ENCODE measurements at regions not wholly inside any gene's neighbourhood (a gene's known extent, or its start where the extent isn't known, plus 50 kb on each side); places are given as distances from the start of the nearest gene placed in this dataset.

- no peak for DNase-seq (ENCODE audit: low read depth, low spot score)
- H3K27ac ChIP-seq, result no peak overlapping the region
- H3K36me3 ChIP-seq (ENCODE audit: insufficient read depth, low read length), result no peaks in the 10 kb centered on the region
- H3K4me3 ChIP-seq, result no peak overlapping the region
- no peak overlapping the region for H3K9ac ChIP-seq (ENCODE audit: insufficient read length)
- TF ChIP-seq FOXP2 (optimal IDR thresholded peaks at IDR 0.05; ENCODE audit: control extremely low read depth, extremely low read length, insufficient read depth) (no peak), EZH2 (IDR thresholded peaks at IDR 0.05) (no peak), POLR2AphosphoS5 (IDR thresholded peaks at IDR 0.05; ENCODE audit: borderline replicate concordance, low read depth, low read length) (no peak)
- H3K9me3 ChIP-seq (ENCODE audit: low read depth, low read length), result no peaks in the 10 kb centered on the region; the same call in 1 of the 2 replicates
These were observed 467.1 kb downstream of the NAF1 start for GRCh38 chr4:162699629-162700028.

- Histone ChIP-seq H3K4me3 (no peak overlapping the region), H3K36me3 (ENCODE audit: insufficient read depth, low read length) (no peaks in the 10 kb centered on the region), H3K27ac (no peak overlapping the region), H3K9me3 (ENCODE audit: low read depth, low read length) (no peaks in the 10 kb centered on the region; the same call in 1 of the 2 replicates), H3K9ac (ENCODE audit: insufficient read length) (no peak overlapping the region)
- TF ChIP-seq POLR2AphosphoS5 (IDR thresholded peaks at IDR 0.05; ENCODE audit: borderline replicate concordance, low read depth, low read length) (no peak), FOXP2 (optimal IDR thresholded peaks at IDR 0.05; ENCODE audit: control extremely low read depth, extremely low read length, insufficient read depth) (no peak), EZH2 (IDR thresholded peaks at IDR 0.05) (no peak)
- no peak for DNase-seq (ENCODE audit: low read depth, low spot score)
These were observed 481.3 kb downstream of the NAF1 start for GRCh38 chr4:162685410-162685809.

GRCh38 chr4:162684998-162685397 is 481.7 kb downstream of the NAF1 start:
- H3K36me3 ChIP-seq (ENCODE audit: insufficient read depth, low read length), result no peaks in the 10 kb centered on the region
- no peaks in the 10 kb centered on the region; the same call in 1 of the 2 replicates for H3K9me3 ChIP-seq (ENCODE audit: low read depth, low read length)
- DNase-seq (ENCODE audit: low read depth, low spot score), result no peak
- H3K4me3 ChIP-seq, result no peak overlapping the region
- TF ChIP-seq FOXP2 (optimal IDR thresholded peaks at IDR 0.05; ENCODE audit: control extremely low read depth, extremely low read length, insufficient read depth), result no peak
- TF ChIP-seq EZH2 (IDR thresholded peaks at IDR 0.05), result no peak
- no peak for TF ChIP-seq POLR2AphosphoS5 (IDR thresholded peaks at IDR 0.05; ENCODE audit: borderline replicate concordance, low read depth, low read length)
- H3K9ac ChIP-seq (ENCODE audit: insufficient read length), result no peak overlapping the region
- no peak overlapping the region for H3K27ac ChIP-seq

DNA sequence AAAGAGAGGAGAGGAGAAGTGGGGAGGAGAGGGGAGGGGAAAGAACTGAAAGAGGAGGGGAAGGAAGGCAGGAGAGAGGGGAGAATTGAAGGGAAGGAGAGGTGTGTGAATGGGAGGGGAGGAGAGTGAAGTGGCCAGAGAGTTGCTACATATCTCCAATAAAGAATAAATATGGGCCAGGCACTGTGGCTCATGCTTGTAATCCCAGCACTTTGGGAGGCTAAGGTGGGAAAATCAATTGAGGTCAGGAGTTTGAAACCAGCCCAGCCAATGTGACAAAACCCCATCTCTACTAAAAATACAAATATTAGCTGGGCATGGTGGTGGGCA is 482.4 kb downstream of the NAF1 start:
- DNase-seq (ENCODE audit: low read depth, low spot score), result no peak
- Histone ChIP-seq H3K9me3 (ENCODE audit: low read depth, low read length) (no peaks in the 10 kb centered on the region; the same call in 1 of the 2 replicates), H3K4me3 (no peak overlapping the region), H3K27ac (no peak overlapping the region), H3K36me3 (ENCODE audit: insufficient read depth, low read length) (no peaks in the 10 kb centered on the region), H3K9ac (ENCODE audit: insufficient read length) (no peak overlapping the region)
- no peak for TF ChIP-seq EZH2 (IDR thresholded peaks at IDR 0.05)
- no peak for TF ChIP-seq POLR2AphosphoS5 (IDR thresholded peaks at IDR 0.05; ENCODE audit: borderline replicate concordance, low read depth, low read length)
- no peak for TF ChIP-seq FOXP2 (optimal IDR thresholded peaks at IDR 0.05; ENCODE audit: control extremely low read depth, extremely low read length, insufficient read depth)

GRCh38 chr4:162683659-162684370 is 482.9 kb downstream of the NAF1 start:
- TF ChIP-seq EZH2 (IDR thresholded peaks at IDR 0.05), result no peak
- TF ChIP-seq FOXP2 (optimal IDR thresholded peaks at IDR 0.05; ENCODE audit: control extremely low read depth, extremely low read length, insufficient read depth), result no peak
- no peak for TF ChIP-seq POLR2AphosphoS5 (IDR thresholded peaks at IDR 0.05; ENCODE audit: borderline replicate concordance, low read depth, low read length)
- Histone ChIP-seq H3K9me3 (ENCODE audit: low read depth, low read length) (no peaks in the 10 kb centered on the region; the same call in 1 of the 2 replicates), H3K4me3 (no peak overlapping the region), H3K27ac (no peak overlapping the region), H3K36me3 (ENCODE audit: insufficient read depth, low read length) (no peaks in the 10 kb centered on the region), H3K9ac (ENCODE audit: insufficient read length) (no peak overlapping the region)
- DNase-seq (ENCODE audit: low read depth, low spot score), result no peak

GRCh38 chr4:162682651-162683050 is 484.0 kb downstream of the NAF1 start:
- no peak overlapping the region for H3K4me3 ChIP-seq

DNA sequence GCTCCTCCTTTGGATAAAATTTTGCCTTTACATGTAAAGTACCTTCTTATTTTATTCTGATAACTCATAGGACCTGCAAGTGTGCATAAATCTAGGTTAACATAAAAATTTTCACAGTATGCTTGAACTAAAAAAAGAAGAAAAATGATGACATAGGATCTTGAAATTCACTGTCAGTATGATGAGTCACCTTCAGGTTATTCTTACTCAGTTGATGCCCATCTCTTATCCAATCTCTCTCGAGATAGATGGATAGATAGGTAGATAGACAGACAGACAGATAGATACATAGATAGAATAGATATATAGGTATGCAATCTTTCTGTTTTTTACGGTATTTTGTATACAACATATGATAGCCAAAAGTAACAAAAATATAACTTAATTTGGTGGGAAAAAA is 485.5 kb downstream of the NAF1 start:
- Histone ChIP-seq H3K9me3 (ENCODE audit: low read depth, low read length) (no peaks in the 10 kb centered on the region; the same call in 1 of the 2 replicates), H3K36me3 (ENCODE audit: insufficient read depth, low read length) (no peaks in the 10 kb centered on the region), H3K27ac (no peak overlapping the region), H3K4me3 (no peak overlapping the region), H3K9ac (ENCODE audit: insufficient read length) (no peak overlapping the region)
- no peak for DNase-seq (ENCODE audit: low read depth, low spot score)
- TF ChIP-seq FOXP2 (optimal IDR thresholded peaks at IDR 0.05; ENCODE audit: control extremely low read depth, extremely low read length, insufficient read depth) (no peak), EZH2 (IDR thresholded peaks at IDR 0.05) (no peak), POLR2AphosphoS5 (IDR thresholded peaks at IDR 0.05; ENCODE audit: borderline replicate concordance, low read depth, low read length) (no peak)

More at GRCh38 chr4:162682651-162683050, 484.0 kb downstream of the NAF1 start:
- no peak overlapping the region for H3K9ac ChIP-seq (ENCODE audit: insufficient read length)
- no peaks in the 10 kb centered on the region for H3K36me3 ChIP-seq (ENCODE audit: insufficient read depth, low read length)
- TF ChIP-seq FOXP2 (optimal IDR thresholded peaks at IDR 0.05; ENCODE audit: control extremely low read depth, extremely low read length, insufficient read depth), result no peak
- TF ChIP-seq EZH2 (IDR thresholded peaks at IDR 0.05), result no peak
- no peak for TF ChIP-seq POLR2AphosphoS5 (IDR thresholded peaks at IDR 0.05; ENCODE audit: borderline replicate concordance, low read depth, low read length)
- H3K9me3 ChIP-seq (ENCODE audit: low read depth, low read length), result no peaks in the 10 kb centered on the region; the same call in 1 of the 2 replicates
- DNase-seq (ENCODE audit: low read depth, low spot score), result no peak
- H3K27ac ChIP-seq, result no peak overlapping the region

DNA sequence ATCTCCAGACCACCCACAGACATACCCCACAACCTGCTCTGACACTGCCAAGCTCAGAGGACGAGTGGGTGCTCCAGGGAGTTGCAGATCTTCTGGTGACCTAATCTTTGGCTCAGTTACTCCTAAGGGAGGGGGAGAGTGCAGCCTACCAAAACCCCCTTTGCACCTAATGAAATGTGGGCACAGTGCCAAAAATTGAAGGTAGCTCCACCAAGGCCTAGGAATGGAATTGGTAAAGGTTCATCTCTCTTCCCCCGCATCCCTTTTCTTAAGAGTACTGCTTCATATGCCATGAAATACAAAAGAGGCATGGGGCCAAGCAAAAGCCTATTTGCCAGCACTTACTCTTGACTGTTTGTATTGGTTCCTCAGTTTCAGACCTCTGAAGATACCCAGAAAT is 491.0 kb downstream of the NAF1 start:
- Histone ChIP-seq H3K9me3 (ENCODE audit: low read depth, low read length) (no peaks in the 10 kb centered on the region; the same call in 1 of the 2 replicates), H3K9ac (ENCODE audit: insufficient read length) (no peak overlapping the region), H3K27ac (no peak overlapping the region), H3K4me3 (no peak overlapping the region), H3K36me3 (ENCODE audit: insufficient read depth, low read length) (no peaks in the 10 kb centered on the region)
- DNase-seq (ENCODE audit: low read depth, low spot score), result no peak
- no peak for TF ChIP-seq EZH2 (IDR thresholded peaks at IDR 0.05)
- no peak for TF ChIP-seq FOXP2 (optimal IDR thresholded peaks at IDR 0.05; ENCODE audit: control extremely low read depth, extremely low read length, insufficient read depth)
- no peak for TF ChIP-seq POLR2AphosphoS5 (IDR thresholded peaks at IDR 0.05; ENCODE audit: borderline replicate concordance, low read depth, low read length)

Measured in SK-N-MC (cell line).